SU-DHL-6 (cell line): ENCODE measurements at regions not wholly inside any gene's neighbourhood (a gene's known extent, or its start where the extent isn't known, plus 50 kb on each side); places are given as distances from the start of the nearest gene placed in this dataset.

ENCODE experiments used
- H2AFZ ChIP-seq: fragments of 200-600 bp; sonication (generic); 2 replicates; pipeline ENCODE4 v1.6.1; 2014; ENCODE audit warnings: low read depth, mild to moderate bottlenecking, moderate library complexity, mixed read lengths, antibody characterized with exemption, low read length; ENCODE audit not compliant: severe bottlenecking
- H3F3A ChIP-seq: fragments of 200-600 bp; shearing (Covaris generic); 2 replicates; pipeline ENCODE4 v1.6.0; 2016; ENCODE audit warnings: antibody characterized with exemption, mild to moderate bottlenecking; ENCODE audit not compliant: insufficient read depth
- H3K27ac ChIP-seq: fragments of 200-600 bp; sonication (generic); 2 replicates; pipeline ENCODE4 v1.5.1; 2016; ENCODE audit warnings: low read depth, mild to moderate bottlenecking, low read length, moderate library complexity, mixed read lengths
- H3K27me3 ChIP-seq: fragments of 200-600 bp; sonication (generic), shearing (Covaris generic); 2 replicates; pipeline ENCODE4 v1.6.0; 2014; ENCODE audit warnings: mild to moderate bottlenecking, low read length
- H3K36me3 ChIP-seq: fragments of 200-600 bp; sonication (generic); 2 replicates; pipeline ENCODE4 v1.6.1; 2014; ENCODE audit warnings: mild to moderate bottlenecking, low read length, mixed read lengths
- H3K4me2 ChIP-seq: fragments of 300-600, 200-600 bp; shearing (Covaris generic), sonication (generic); 2 replicates; pipeline ENCODE4 v1.6.0; 2014; ENCODE audit warnings: low read length, low read depth, mild to moderate bottlenecking; ENCODE audit not compliant: poor library complexity, severe bottlenecking
- H3K4me3 ChIP-seq: fragments of 200-600 bp; sonication (generic); 2 replicates; pipeline ENCODE4 v1.5.1; 2014; ENCODE audit warnings: antibody characterized with exemption, low read length, mild to moderate bottlenecking, mixed read lengths; ENCODE audit not compliant: insufficient read depth, poor library complexity, severe bottlenecking
- H3K79me2 ChIP-seq: fragments of 200-600 bp; sonication (generic); 2 replicates; pipeline ENCODE4 v1.6.1; 2014; ENCODE audit warnings: mild to moderate bottlenecking, low read length, moderate library complexity; ENCODE audit not compliant: insufficient read depth
- H3K9ac ChIP-seq: fragments of 200-600 bp; sonication (generic); 2 replicates; pipeline ENCODE4 v1.7.0; 2014; ENCODE audit warnings: mild to moderate bottlenecking, low read length
- H3K9me2 ChIP-seq: fragments of 200-600 bp; sonication (generic); replicated peaks from 2 replicates; pipeline ENCODE4 v1.6.1; 2014; ENCODE audit warnings: low read length; ENCODE audit not compliant: insufficient read depth
- H3K9me3 ChIP-seq: fragments of 200-600 bp; sonication (generic); 2 replicates; pipeline ENCODE4 v1.6.1; 2014; ENCODE audit warnings: low read length, mixed read lengths; ENCODE audit not compliant: insufficient read depth
- H4K20me1 ChIP-seq: fragments of 200-600 bp; sonication (generic); 2 replicates; pipeline ENCODE4 v1.6.1; 2014; ENCODE audit warnings: low read depth, mild to moderate bottlenecking, antibody characterized with exemption, low read length, moderate library complexity, mixed read lengths
- CTCF ChIP-seq: fragments of 200-600 bp; sonication (generic); IDR thresholded peaks from one replicate; pipeline ENCODE4 v1.5.1; 2017; ENCODE audit warnings: antibody characterized with exemption, mild to moderate bottlenecking, low read length, moderate library complexity; ENCODE audit not compliant: insufficient read depth, poor library complexity, severe bottlenecking
- EZH2phosphoT487 ChIP-seq: fragments of 200-600 bp; sonication (generic), shearing (Covaris generic); conservative IDR thresholded peaks from 2 replicates; pipeline ENCODE4 v1.6.1; 2018; ENCODE audit warnings: mild to moderate bottlenecking, antibody characterized with exemption, low read length, moderate library complexity, mixed read lengths

GRCh38 chr1:195866781-195867222, 741.4 kb downstream of the KCNT2 start:
- Histone ChIP-seq H3K27me3 (no peaks in the 10 kb centered on the region), H3K9me2 (no peaks in the 10 kb centered on the region), H3K4me3 (no peak overlapping the region), H2AFZ (peak overlapping the region; percentile 60), H3K79me2 (no peaks in the 10 kb centered on the region), H3K4me2 (no peak overlapping the region), H3K9ac (no peak overlapping the region), H3F3A (no peaks in the 10 kb centered on the region), H3K36me3 (no peaks in the 10 kb centered on the region), H3K9me3 (no peaks in the 10 kb centered on the region), H4K20me1 (no peaks in the 10 kb centered on the region), H3K27ac (no peak overlapping the region)
- TF ChIP-seq EZH2phosphoT487 (no peak), CTCF (no peak)

- no peak for TF ChIP-seq EZH2phosphoT487
- TF ChIP-seq CTCF, result no peak
- Histone ChIP-seq H3K9me2 (no peaks in the 10 kb centered on the region), H3K36me3 (no peaks in the 10 kb centered on the region), H2AFZ (peak overlapping the region; percentile 60), H3K9ac (no peak overlapping the region), H3K79me2 (no peaks in the 10 kb centered on the region), H4K20me1 (no peaks in the 10 kb centered on the region), H3K27me3 (no peaks in the 10 kb centered on the region), H3K9me3 (no peaks in the 10 kb centered on the region), H3K4me2 (no peak overlapping the region), H3F3A (no peaks in the 10 kb centered on the region), H3K4me3 (no peak overlapping the region), H3K27ac (no peak overlapping the region)
These were observed 742.0 kb downstream of the KCNT2 start for GRCh38 chr1:195866091-195866780.

GRCh38 chr1:195851804-195852203, 756.4 kb downstream of the KCNT2 start:
- Histone ChIP-seq H4K20me1 (no peaks in the 10 kb centered on the region), H2AFZ (no peak overlapping the region), H3K9me2 (no peaks in the 10 kb centered on the region), H3K36me3 (no peaks in the 10 kb centered on the region), H3K27ac (no peak overlapping the region), H3F3A (no peaks in the 10 kb centered on the region), H3K9me3 (no peaks in the 10 kb centered on the region), H3K4me2 (no peak overlapping the region), H3K27me3 (no peaks in the 10 kb centered on the region), H3K9ac (no peak overlapping the region), H3K79me2 (no peaks in the 10 kb centered on the region), H3K4me3 (no peak overlapping the region)
- TF ChIP-seq EZH2phosphoT487 (no peak), CTCF (no peak)
